T-cell (primary cell): ENCODE measurements at regions not wholly inside any gene's neighbourhood (a gene's known extent, or its start where the extent isn't known, plus 50 kb on each side); places are given as distances from the start of the nearest gene placed in this dataset.

Experiments
- ATAC-seq, 4 experiments: fragments of 200-7000 bp in 3 of 4; fragments of 150-1000 bp in 1 of 4; cut with Tn5 transposase; replicated peaks in 1 of 4; 1 replicate in 3 of 4; 2 replicates in 1 of 4; pipeline ENCODE4 v1.10.0; 2021; ENCODE audit warnings: moderate library complexity in 3 of 4, mild to moderate bottlenecking in 2 of 4, moderate number of reproducible peaks in 1 of 4
- CTCF ChIA-PET, 2 donors: fragments of 300-600 bp; sonication (Branson Sonifier 250); formaldehyde crosslinking; loops; one replicate each; lab custom pipeline; 2022; ENCODE audit warnings: antibody characterized with exemption in 2 of 2; lab: Charles Lee
- POLR2A ChIA-PET, 2 donors: fragments of 300-600 bp; sonication (Branson Sonifier 250); formaldehyde crosslinking; loops; one replicate each; lab custom pipeline; 2022; ENCODE audit warnings: antibody characterized with exemption in 2 of 2; lab: Charles Lee
- DNase-seq, 35 experiments: peaks; one replicate each; pipeline versions ENCODE4 v3.0.0 to v3.0.0-alpha.2; 2013 to 2023
- H3K27ac ChIP-seq: one replicate; pipeline ENCODE4 v1.5.1; 2013; ENCODE audit warnings: low read length
- H3K27me3 ChIP-seq, 2 experiments: replicated peaks in 1 of 2; 1 replicate in 1 of 2; 2 replicates in 1 of 2; pipeline versions ENCODE4 v1.6.1 to v1.7.0; 2013; ENCODE audit warnings: low read length in 1 of 2, mixed read lengths in 1 of 2; ENCODE audit not compliant: control insufficient read depth in 2 of 2, insufficient read depth in 2 of 2; ENCODE audit errors: extremely low read depth in 1 of 2
- H3K36me3 ChIP-seq, 2 donors: 1 replicate in 1 of 2; 2 replicates in 1 of 2; pipeline versions ENCODE4 v1.6.1 to v1.7.0; 2013; ENCODE audit warnings: low read length in 1 of 2; ENCODE audit not compliant: control insufficient read depth in 2 of 2, insufficient read depth in 1 of 2; ENCODE audit errors: extremely low read depth in 1 of 2
- H3K4me1 ChIP-seq, 2 experiments: 1 replicate in 1 of 2; 2 replicates in 1 of 2; pipeline versions ENCODE4 v1.6.1 to v1.7.0; 2013; ENCODE audit warnings: low read length in 2 of 2, mixed read lengths in 1 of 2; ENCODE audit not compliant: insufficient read depth in 2 of 2, control insufficient read depth in 1 of 2; ENCODE audit errors: extremely low read depth in 1 of 2
- H3K4me3 ChIP-seq, 2 donors: 1 replicate in 1 of 2; 2 replicates in 1 of 2; pipeline versions ENCODE4 v1.5.1 to v1.7.0; 2013; ENCODE audit warnings: mild to moderate bottlenecking in 2 of 2, low read length in 1 of 2, moderate library complexity in 1 of 2; ENCODE audit not compliant: control insufficient read depth in 1 of 2; ENCODE audit errors: extremely low read depth in 1 of 2
- H3K9me3 ChIP-seq: 2 replicates; pipeline ENCODE4 v1.7.0; 2013
- H3K27ac Mint-ChIP-seq, 2 donors: one replicate each; pipeline ENCODE4 v1.8.0; 2020 to 2021; ENCODE audit warnings: mild to moderate bottlenecking in 2 of 2, mixed read lengths in 2 of 2
- H3K27me3 Mint-ChIP-seq, 2 donors: one replicate each; pipeline ENCODE4 v1.8.0; 2021 to 2022; ENCODE audit warnings: mixed read lengths in 2 of 2
- H3K36me3 Mint-ChIP-seq: one replicate; pipeline ENCODE4 v1.8.0; 2021; ENCODE audit warnings: mixed read lengths
- H3K4me1 Mint-ChIP-seq, 3 donors: one replicate each; pipeline ENCODE4 v1.8.0; 2020 to 2022; ENCODE audit warnings: mixed read lengths in 3 of 3, mild to moderate bottlenecking in 1 of 3
- H3K4me3 Mint-ChIP-seq, 3 donors: one replicate each; pipeline ENCODE4 v1.8.0; 2020 to 2022; ENCODE audit warnings: mild to moderate bottlenecking in 3 of 3, mixed read lengths in 3 of 3, moderate library complexity in 3 of 3
- H3K9me3 Mint-ChIP-seq, 3 donors: one replicate each; pipeline ENCODE4 v1.8.0; 2020 to 2022; ENCODE audit warnings: mixed read lengths in 3 of 3
- WGBS: methylation state at CpG from one replicate; pipeline ENCODE4 v1.1.5; 2013; ENCODE audit warnings: missing lambda C conversion rate; ENCODE audit not compliant: insufficient coverage; 5-methylcytosine and 5-hydroxymethylcytosine counted together

- H3K27ac Mint-ChIP-seq, result no peak overlapping the region
- Histone ChIP-seq H3K9me3 (no peaks in the 10 kb centered on the region), H3K27ac (no peak overlapping the region), H3K36me3 (no peaks in the 10 kb centered on the region), H3K27me3 (no peaks in the 10 kb centered on the region), H3K4me1 (no peaks in the 10 kb centered on the region), H3K4me3 (no peak overlapping the region)
- POLR2A ChIA-PET, result no interaction called here
- CTCF ChIA-PET, result no interaction called here
- no peaks in the 10 kb centered on the region for H3K36me3 Mint-ChIP-seq
- no CpG with 5 or more reads among the region's 3 CpGs for WGBS
- H3K9me3 Mint-ChIP-seq, result peaks cover 8 to 12% (median 9%) of the 10 kb centered on the region in 3 donors
- peaks cover 0 to 2% of the 10 kb centered on the region in 2 donors for H3K27me3 Mint-ChIP-seq
- DNase-seq (no peak), ATAC-seq (no peak)
- H3K4me1 Mint-ChIP-seq, result no peaks in the 10 kb centered on the region
- no peak overlapping the region for H3K4me3 Mint-ChIP-seq
Measured at GRCh38 chr2:63772061-63772460, 69.6 kb upstream of the UGP2 start.

GRCh38 chr2:63775191-63775590 is 66.5 kb upstream of the UGP2 start:
- Histone ChIP-seq H3K4me3 (no peak overlapping the region), H3K27ac (no peak overlapping the region), H3K27me3 (no peaks in the 10 kb centered on the region), H3K4me1 (no peaks in the 10 kb centered on the region), H3K9me3 (no peaks in the 10 kb centered on the region), H3K36me3 (no peaks in the 10 kb centered on the region)
- DNase-seq (no peak), ATAC-seq (no peak)
- Mint-ChIP-seq H3K9me3 (peaks cover 4 to 9% (median 4%) of the 10 kb centered on the region in 3 donors), H3K27ac (no peak overlapping the region), H3K4me3 (no peak overlapping the region), H3K4me1 (no peaks in the 10 kb centered on the region), H3K36me3 (no peaks in the 10 kb centered on the region), H3K27me3 (peaks cover 0 to 4% of the 10 kb centered on the region in 2 donors)
- POLR2A ChIA-PET, result no interaction called here
- no CpG with 5 or more reads among the region's 1 CpG for WGBS
- CTCF ChIA-PET, result interaction anchor here in 1 of 2 donors (0.6 kb wide), 1 partner anchor 69 kb away, joined by 6 read pairs; no protein-coding TSS in a partner anchor

- Mint-ChIP-seq H3K27ac (no peak overlapping the region), H3K4me3 (no peak overlapping the region), H3K36me3 (no peaks in the 10 kb centered on the region), H3K4me1 (no peaks in the 10 kb centered on the region), H3K9me3 (peaks cover 4 to 9% (median 4%) of the 10 kb centered on the region in 3 donors), H3K27me3 (peaks cover 0 to 4% of the 10 kb centered on the region in 2 donors)
- ChIA-PET CTCF (interaction anchor here in 1 of 2 donors (0.5 kb wide), 1 partner anchor 85 kb away, joined by 5 read pairs; no protein-coding TSS in a partner anchor), POLR2A (no interaction called here)
- Histone ChIP-seq H3K36me3 (no peaks in the 10 kb centered on the region), H3K27me3 (no peaks in the 10 kb centered on the region), H3K9me3 (no peaks in the 10 kb centered on the region), H3K4me3 (no peak overlapping the region), H3K27ac (no peak overlapping the region), H3K4me1 (no peaks in the 10 kb centered on the region)
- DNase-seq (no peak), ATAC-seq (no peak)
- no CpG with 5 or more reads among the region's 2 CpGs for WGBS
Measured at GRCh38 chr2:63776382-63776781, 65.3 kb upstream of the UGP2 start.

GRCh38 chr2:63777816-63778215 is 63.9 kb upstream of the UGP2 start:
- CTCF ChIA-PET, result no interaction called here
- peaks cover 0 to 4% of the 10 kb centered on the region in 2 donors for H3K27me3 Mint-ChIP-seq
- no peak for ATAC-seq

GRCh38 chr2:63778391-63778790 is 63.3 kb upstream of the UGP2 start:
- Histone ChIP-seq H3K4me3 (no peak overlapping the region), H3K27ac (no peak overlapping the region), H3K27me3 (no peaks in the 10 kb centered on the region), H3K4me1 (no peaks in the 10 kb centered on the region), H3K9me3 (no peaks in the 10 kb centered on the region), H3K36me3 (no peaks in the 10 kb centered on the region)
- CTCF ChIA-PET, result no interaction called here
- Mint-ChIP-seq H3K9me3 (peaks cover 4% of the 10 kb centered on the region in 3 donors), H3K36me3 (no peaks in the 10 kb centered on the region), H3K27ac (no peak overlapping the region), H3K27me3 (peaks cover 0 to 4% of the 10 kb centered on the region in 2 donors), H3K4me3 (no peak overlapping the region), H3K4me1 (no peaks in the 10 kb centered on the region)
- ATAC-seq (no peak), DNase-seq (no peak)
- POLR2A ChIA-PET, result no interaction called here
- 75% methylated on average over 1 of the region's 2 CpGs for WGBS

More at GRCh38 chr2:63777816-63778215, 63.9 kb upstream of the UGP2 start:
- DNase-seq, result no peak
- H3K27ac ChIP-seq, result no peak overlapping the region
- H3K36me3 Mint-ChIP-seq, result no peaks in the 10 kb centered on the region
- no peak overlapping the region for H3K4me3 ChIP-seq
- H3K4me1 Mint-ChIP-seq, result no peaks in the 10 kb centered on the region
- H3K36me3 ChIP-seq, result no peaks in the 10 kb centered on the region
- POLR2A ChIA-PET, result no interaction called here
- no peaks in the 10 kb centered on the region for H3K27me3 ChIP-seq
- H3K9me3 Mint-ChIP-seq, result peaks cover 4% of the 10 kb centered on the region in 3 donors
- H3K4me1 ChIP-seq, result no peaks in the 10 kb centered on the region
- H3K4me3 Mint-ChIP-seq, result no peak overlapping the region
- H3K9me3 ChIP-seq, result no peaks in the 10 kb centered on the region
- H3K27ac Mint-ChIP-seq, result no peak overlapping the region

- no peak overlapping the region for H3K27ac Mint-ChIP-seq
- CTCF ChIA-PET, result no interaction called here
- ATAC-seq, result no peak
- H3K9me3 Mint-ChIP-seq, result peaks cover 4% of the 10 kb centered on the region in 3 donors
- no CpG with 5 or more reads among the region's 3 CpGs for WGBS
- no peaks in the 10 kb centered on the region for H3K27me3 ChIP-seq
- no peak overlapping the region for H3K4me3 Mint-ChIP-seq
- H3K36me3 Mint-ChIP-seq, result no peaks in the 10 kb centered on the region
- H3K27ac ChIP-seq, result no peak overlapping the region
- peaks cover 0 to 4% of the 10 kb centered on the region in 2 donors for H3K27me3 Mint-ChIP-seq
- no peaks in the 10 kb centered on the region for H3K4me1 Mint-ChIP-seq
- DNase-seq, result no peak
- H3K9me3 ChIP-seq, result no peaks in the 10 kb centered on the region
- POLR2A ChIA-PET, result interaction anchor here in 1 of 2 donors (0.6 to 0.7 kb wide), 2 partner anchors 130 to 1843 kb away, joined by 3 to 4 read pairs; no protein-coding TSS in a partner anchor
- no peak overlapping the region for H3K4me3 ChIP-seq
- no peaks in the 10 kb centered on the region for H3K36me3 ChIP-seq
- no peaks in the 10 kb centered on the region for H3K4me1 ChIP-seq
Measured at GRCh38 chr2:63780518-63781155, 61.1 kb upstream of the UGP2 start.
